Activated B cell treated with CpG ODN at 0.5 μM for 24 hours (primary cell): ENCODE measurements at regions not wholly inside any gene's neighbourhood (a gene's known extent, or its start where the extent isn't known, plus 50 kb on each side); places are given as distances from the start of the nearest gene placed in this dataset.

ENCODE experiments used
- ATAC-seq: fragments of 200-7000 bp; cut with Tn5 transposase; one replicate; pipeline ENCODE4 v1.10.0; 2021; ENCODE audit warnings: low read depth, mild to moderate bottlenecking, moderate library complexity
- CTCF ChIA-PET: fragments of 350-600 bp; sonication (Branson Sonifier 250); formaldehyde crosslinking; loops from one replicate; lab custom pipeline; 2021; ENCODE audit warnings: antibody characterized with exemption; lab: Charles Lee
- POLR2A ChIA-PET: fragments of 350-600 bp; sonication (Branson Sonifier 250); formaldehyde crosslinking; loops from one replicate; lab custom pipeline; 2021; ENCODE audit warnings: antibody characterized with exemption; lab: Charles Lee
- DNase-seq: peaks from one replicate; pipeline ENCODE4 v3.0.0; 2022
- H3K27ac Mint-ChIP-seq: one replicate; pipeline ENCODE4 v1.8.0; 2020; ENCODE audit warnings: mixed read lengths
- H3K27me3 Mint-ChIP-seq: one replicate; pipeline ENCODE4 v1.8.0; 2021; ENCODE audit warnings: mixed read lengths
- H3K36me3 Mint-ChIP-seq: one replicate; pipeline ENCODE4 v1.8.0; 2021; ENCODE audit warnings: low read depth, mixed read lengths
- H3K4me1 Mint-ChIP-seq: one replicate; pipeline ENCODE4 v1.8.0; 2021; ENCODE audit warnings: mixed read lengths
- H3K4me3 Mint-ChIP-seq: one replicate; pipeline ENCODE4 v1.8.0; 2020; ENCODE audit warnings: mild to moderate bottlenecking, mixed read lengths
- H3K9me3 Mint-ChIP-seq: one replicate; pipeline ENCODE4 v1.8.0; 2020; ENCODE audit warnings: mixed read lengths
- intact Hi-C: fragments of 100-400 bp; cut with micrococcal nuclease; formaldehyde crosslinking; loops from one replicate; pipeline ENCODE4 v1.15.1; 2024
- TF ChIP-seq, protein P1 (sequence below): fragments of 200-600 bp; IDR thresholded peaks from one replicate; pipeline ENCODE4 v1.8.0; 2022; ENCODE audit warnings: antibody characterized with exemption, mild to moderate bottlenecking

DNA sequence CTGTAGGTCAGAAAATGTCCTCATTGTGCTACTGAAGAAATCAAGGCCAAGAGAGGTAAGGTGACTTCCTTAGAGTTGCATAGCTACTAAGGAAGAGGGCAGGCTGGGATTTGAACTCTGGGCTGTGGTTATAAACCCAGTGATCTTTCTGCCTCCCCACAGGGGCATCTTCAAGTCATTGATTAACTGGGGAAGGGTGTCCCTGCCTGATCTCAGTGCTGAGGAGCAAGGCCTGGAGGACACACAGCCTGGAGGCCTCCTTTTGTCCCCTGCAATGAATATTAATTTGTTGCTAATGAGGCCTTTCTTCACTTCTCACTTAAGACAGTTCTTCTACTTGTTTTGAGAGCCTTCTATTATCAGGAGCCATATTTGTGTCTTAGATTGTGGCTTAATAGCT is 83.8 kb downstream of the KATNIP start:
- Mint-ChIP-seq H3K27me3 (no peaks in the 10 kb centered on the region), H3K27ac (no peak overlapping the region), H3K4me1 (no peaks in the 10 kb centered on the region), H3K9me3 (no peaks in the 10 kb centered on the region), H3K36me3 (peaks cover 39% of the 10 kb centered on the region), H3K4me3 (no peak overlapping the region)
- DNase-seq (no peak), ATAC-seq (no peak)
- ChIA-PET CTCF (no interaction called here), POLR2A (no interaction called here)
- intact Hi-C loops, result no loop called here
- TF ChIP-seq, protein P1, sequence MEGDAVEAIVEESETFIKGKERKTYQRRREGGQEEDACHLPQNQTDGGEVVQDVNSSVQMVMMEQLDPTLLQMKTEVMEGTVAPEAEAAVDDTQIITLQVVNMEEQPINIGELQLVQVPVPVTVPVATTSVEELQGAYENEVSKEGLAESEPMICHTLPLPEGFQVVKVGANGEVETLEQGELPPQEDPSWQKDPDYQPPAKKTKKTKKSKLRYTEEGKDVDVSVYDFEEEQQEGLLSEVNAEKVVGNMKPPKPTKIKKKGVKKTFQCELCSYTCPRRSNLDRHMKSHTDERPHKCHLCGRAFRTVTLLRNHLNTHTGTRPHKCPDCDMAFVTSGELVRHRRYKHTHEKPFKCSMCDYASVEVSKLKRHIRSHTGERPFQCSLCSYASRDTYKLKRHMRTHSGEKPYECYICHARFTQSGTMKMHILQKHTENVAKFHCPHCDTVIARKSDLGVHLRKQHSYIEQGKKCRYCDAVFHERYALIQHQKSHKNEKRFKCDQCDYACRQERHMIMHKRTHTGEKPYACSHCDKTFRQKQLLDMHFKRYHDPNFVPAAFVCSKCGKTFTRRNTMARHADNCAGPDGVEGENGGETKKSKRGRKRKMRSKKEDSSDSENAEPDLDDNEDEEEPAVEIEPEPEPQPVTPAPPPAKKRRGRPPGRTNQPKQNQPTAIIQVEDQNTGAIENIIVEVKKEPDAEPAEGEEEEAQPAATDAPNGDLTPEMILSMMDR, result no peak

DNA sequence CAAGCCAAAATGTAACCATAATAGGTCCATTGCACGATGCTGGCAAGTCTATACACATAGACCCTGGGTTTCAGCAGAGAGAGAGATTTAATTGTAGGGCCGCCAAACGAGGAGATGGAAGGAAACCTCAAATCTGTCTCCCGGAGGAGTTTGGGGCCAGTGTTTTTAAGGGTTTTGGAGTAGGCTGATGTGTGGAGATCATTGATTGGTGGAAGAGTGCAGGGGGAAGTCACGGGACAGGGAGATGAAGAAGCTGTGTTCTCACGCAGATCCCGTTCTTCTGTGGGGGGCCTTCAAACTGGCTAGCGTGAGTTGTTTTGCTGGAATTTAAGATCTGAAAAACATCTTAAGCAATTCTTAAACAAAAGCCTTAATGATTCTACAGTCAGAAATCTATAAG is 84.8 kb downstream of the KATNIP start:
- POLR2A ChIA-PET, result no interaction called here
- TF ChIP-seq, protein P1, result no peak
- no peak overlapping the region for H3K4me3 Mint-ChIP-seq
- no peak for ATAC-seq
- no peak for DNase-seq
- H3K9me3 Mint-ChIP-seq, result no peaks in the 10 kb centered on the region
- H3K36me3 Mint-ChIP-seq, result peaks cover 42% of the 10 kb centered on the region
- no peaks in the 10 kb centered on the region for H3K27me3 Mint-ChIP-seq
- peaks cover 4% of the 10 kb centered on the region for H3K4me1 Mint-ChIP-seq
- intact Hi-C loops, result no loop called here
- H3K27ac Mint-ChIP-seq, result no peak overlapping the region
- CTCF ChIA-PET, result no interaction called here

GRCh38 chr16:27636453-27637240 is 86.7 kb downstream of the KATNIP start:
- ATAC-seq (no peak), DNase-seq (no peak)
- Mint-ChIP-seq H3K4me1 (peaks cover 4% of the 10 kb centered on the region), H3K27me3 (no peaks in the 10 kb centered on the region), H3K36me3 (peaks cover 31% of the 10 kb centered on the region), H3K27ac (no peak overlapping the region), H3K4me3 (no peak overlapping the region), H3K9me3 (no peaks in the 10 kb centered on the region)
- POLR2A ChIA-PET, result no interaction called here
- TF ChIP-seq, protein P1, result no peak
- CTCF ChIA-PET, result no interaction called here
- intact Hi-C loops, result no loop called here

DNA sequence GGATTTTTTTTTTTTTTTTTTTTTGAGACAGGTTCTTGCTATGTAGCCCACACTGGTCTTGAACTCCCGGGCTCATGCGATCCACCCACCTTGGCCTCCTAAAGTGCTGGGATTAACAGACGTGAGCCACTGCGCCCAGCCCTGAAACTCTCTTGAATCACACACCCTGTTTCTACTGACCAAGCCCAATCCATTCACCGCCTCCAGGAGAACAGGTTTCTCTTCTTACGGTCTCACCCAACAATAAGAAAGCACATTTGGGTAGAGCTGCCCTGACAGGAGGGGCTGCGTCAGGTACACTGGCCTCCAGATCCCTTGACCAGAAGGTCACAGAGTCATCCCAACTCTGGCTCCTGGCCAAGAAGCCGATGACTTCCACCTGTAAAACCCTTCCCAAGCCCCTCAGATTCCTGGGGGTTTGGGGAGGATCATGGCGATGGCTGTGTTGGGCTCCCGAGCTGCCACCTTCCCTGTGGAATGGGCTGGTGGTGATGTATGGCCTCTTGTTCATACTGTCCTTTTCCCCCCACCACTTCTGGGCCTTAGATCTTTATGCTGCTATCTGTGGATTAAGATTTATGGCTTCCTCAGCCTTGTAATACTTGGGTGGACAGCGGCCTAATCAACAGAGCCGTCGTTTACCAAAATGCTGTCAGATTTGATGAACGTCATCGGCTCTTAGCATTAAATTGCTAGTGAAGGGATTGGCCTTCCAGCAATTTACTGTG is 89.1 kb downstream of the KATNIP start:
- TF ChIP-seq, protein P1, result no peak
- DNase-seq (no peak), ATAC-seq (no peak)
- Mint-ChIP-seq H3K27ac (no peak overlapping the region), H3K4me3 (no peak overlapping the region), H3K27me3 (no peaks in the 10 kb centered on the region), H3K9me3 (no peaks in the 10 kb centered on the region), H3K4me1 (peaks cover 4% of the 10 kb centered on the region), H3K36me3 (peaks cover 26% of the 10 kb centered on the region)
- ChIA-PET POLR2A (no interaction called here), CTCF (no interaction called here)
- intact Hi-C loops, result no loop called here

DNA sequence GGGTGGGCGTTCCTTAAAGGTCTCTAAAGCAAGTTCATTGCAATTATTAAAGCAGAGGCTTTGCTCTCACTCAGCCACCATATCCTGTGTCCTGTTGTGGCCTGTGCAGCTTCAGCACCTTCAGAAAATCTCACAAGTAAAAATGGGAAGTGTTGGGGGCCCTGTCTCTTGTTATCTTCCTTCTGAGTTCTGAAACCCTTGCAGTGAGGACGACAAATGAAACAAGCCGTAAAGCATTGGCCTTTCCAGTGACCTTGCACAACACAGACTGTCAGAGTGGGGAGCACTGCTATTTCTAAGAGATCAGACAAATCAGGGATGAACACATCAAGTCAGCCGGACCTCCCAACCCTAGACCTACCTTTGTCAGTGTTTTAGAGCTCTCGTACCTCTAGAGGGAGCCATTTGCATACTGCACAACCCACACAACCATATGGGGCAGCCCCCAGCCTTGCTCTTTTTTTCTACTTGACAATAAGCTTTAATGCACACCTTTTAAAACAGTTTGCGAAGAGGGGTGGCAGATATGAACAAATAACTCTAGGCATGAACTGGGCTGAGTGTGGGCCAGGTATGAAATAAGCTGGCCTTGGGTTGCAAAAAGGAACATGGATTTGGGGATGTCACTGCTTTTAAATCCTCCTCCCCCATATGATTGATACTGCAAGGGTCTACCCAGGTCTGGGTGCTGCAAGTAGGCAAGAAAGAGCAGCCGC is 89.8 kb downstream of the KATNIP start:
- POLR2A ChIA-PET, result no interaction called here

More for the DNA sequence above, 89.8 kb downstream of the KATNIP start:
- TF ChIP-seq, protein P1, result no peak
- intact Hi-C loops, result no loop called here
- CTCF ChIA-PET, result interaction anchor here (0.8 kb wide), 1 partner anchor 578 kb away, joined by 4 read pairs; no protein-coding TSS in a partner anchor
- Mint-ChIP-seq H3K4me1 (peaks cover 4% of the 10 kb centered on the region), H3K27me3 (no peaks in the 10 kb centered on the region), H3K4me3 (no peak overlapping the region), H3K36me3 (peaks cover 26% of the 10 kb centered on the region), H3K9me3 (no peaks in the 10 kb centered on the region), H3K27ac (no peak overlapping the region)
- ATAC-seq (no peak), DNase-seq (no peak)
